IMR-90 (cell line): ENCODE measurements at regions not wholly inside any gene's neighbourhood (a gene's known extent, or its start where the extent isn't known, plus 50 kb on each side); places are given as distances from the start of the nearest gene placed in this dataset.
A peak's percentile ranks its signal among the peaks of the same experiment; 100 is the strongest.

Source experiments
- ATAC-seq: fragments of 200-7000 bp; cut with Tn5 transposase; 2 replicates; pipeline ENCODE4 v1.9.1; 2020; ENCODE audit warnings: low read depth, mild to moderate bottlenecking, moderate library complexity
- BruUV-seq: library from RNA; stranded (reverse); fragments of 400-500 nt; replicated peaks from 2 replicates; lab custom pipeline; 2021; lab: Mats Ljungman, UMichigan
- CTCF ChIA-PET: fragments of 300-600 bp; formaldehyde crosslinking; extraction: SDS; loops from one replicate; lab custom pipeline; 2021; ENCODE audit warnings: antibody characterized with exemption; lab: Yijun Ruan, JAX
- POLR2A ChIA-PET: fragments of 300-600 bp; sonication (Branson Sonifier 250); formaldehyde crosslinking; loops from one replicate; lab custom pipeline; 2022; ENCODE audit warnings: antibody characterized with exemption; ENCODE audit not compliant: unreplicated experiment; lab: Charles Lee
- DNase-seq: peaks from one replicate; pipeline ENCODE4 v3.0.0; 2013
- H2AFZ ChIP-seq: replicated peaks from 2 replicates; pipeline ENCODE3; 2013; ENCODE audit warnings: low read length, mild to moderate bottlenecking; ENCODE audit not compliant: poor library complexity
- H2AK5ac ChIP-seq: 2 replicates; pipeline ENCODE4 v1.6.1; 2013; ENCODE audit warnings: low read depth, low read length, inconsistent platforms
- H2AK9ac ChIP-seq: replicated peaks from 2 replicates; pipeline ENCODE3; 2013; ENCODE audit warnings: mild to moderate bottlenecking, low read depth, low read length, moderate library complexity; ENCODE audit not compliant: poor library complexity
- H2BK120ac ChIP-seq: 2 replicates; pipeline ENCODE4 v1.6.1; 2013; ENCODE audit warnings: low read depth, low read length, inconsistent platforms
- H2BK15ac ChIP-seq: 3 replicates; pipeline ENCODE4 v1.6.1; 2013; ENCODE audit warnings: low read depth, low read length, inconsistent platforms
- H2BK20ac ChIP-seq: 2 replicates; pipeline ENCODE4 v1.6.1; 2013; ENCODE audit warnings: low read depth, mild to moderate bottlenecking, inconsistent platforms, low read length, moderate library complexity
- H2BK5ac ChIP-seq: 2 replicates; pipeline ENCODE4 v1.6.1; 2013; ENCODE audit warnings: mild to moderate bottlenecking, low read depth, low read length, inconsistent platforms; ENCODE audit not compliant: poor library complexity, severe bottlenecking
- H3K14ac ChIP-seq: replicated peaks from 2 replicates; pipeline ENCODE4 v1.6.1; 2013; ENCODE audit warnings: low read depth, low read length, inconsistent platforms
- H3K18ac ChIP-seq: 2 replicates; pipeline ENCODE4 v1.6.1; 2013; ENCODE audit warnings: low read depth, low read length, control low read depth
- H3K23ac ChIP-seq: 2 replicates; pipeline ENCODE4 v1.6.1; 2013; ENCODE audit warnings: low read depth, low read length, inconsistent platforms
- H3K27ac ChIP-seq: 2 replicates; pipeline ENCODE4 v1.5.1; 2013; ENCODE audit warnings: mild to moderate bottlenecking, control low read depth, low read length; ENCODE audit not compliant: insufficient read depth
- H3K27me3 ChIP-seq: 2 replicates; pipeline ENCODE4 v1.6.1; 2013; ENCODE audit warnings: low read length; ENCODE audit not compliant: control insufficient read depth, insufficient read depth
- H3K36me3 ChIP-seq: 2 replicates; pipeline ENCODE4 v1.6.1; 2013; ENCODE audit warnings: low read length, mixed read lengths; ENCODE audit not compliant: control insufficient read depth, insufficient read depth
- H3K4ac ChIP-seq: 2 replicates; pipeline ENCODE4 v1.6.1; 2013; ENCODE audit warnings: low read depth, low read length, inconsistent platforms
- H3K4me1 ChIP-seq: 2 replicates; pipeline ENCODE4 v1.6.1; 2013; ENCODE audit warnings: low read length, mixed read lengths; ENCODE audit not compliant: control insufficient read depth, insufficient read depth
- H3K4me2 ChIP-seq: 2 replicates; pipeline ENCODE4 v1.6.1; 2013; ENCODE audit warnings: low read depth, mild to moderate bottlenecking, control low read depth, low read length, moderate library complexity
- H3K4me3 ChIP-seq: 2 replicates; pipeline ENCODE4 v1.5.1; 2013; ENCODE audit warnings: low read depth, mild to moderate bottlenecking, control low read depth, low read length, moderate library complexity; ENCODE audit not compliant: insufficient read depth
- H3K56ac ChIP-seq: 2 replicates; pipeline ENCODE4 v1.6.1; 2013; ENCODE audit warnings: low read length, inconsistent platforms; ENCODE audit not compliant: insufficient read depth; ENCODE audit errors: extremely low read depth
- H3K79me1 ChIP-seq, 2 experiments: 2 replicates each; pipeline ENCODE4 v1.6.1; 2013; ENCODE audit warnings: low read length in 2 of 2, inconsistent platforms in 1 of 2, low read depth in 1 of 2
- H3K9ac ChIP-seq: 2 replicates; pipeline ENCODE4 v1.6.1; 2013; ENCODE audit warnings: low read depth, low read length, control low read depth
- H3K9me1 ChIP-seq: 2 replicates; pipeline ENCODE4 v1.6.1; 2013; ENCODE audit warnings: low read length, inconsistent platforms; ENCODE audit not compliant: insufficient read depth
- H3K9me3 ChIP-seq: 2 replicates; pipeline ENCODE4 v1.6.1; 2013; ENCODE audit warnings: low read length; ENCODE audit not compliant: control insufficient read depth, insufficient read depth
- H4K20me1 ChIP-seq: 2 replicates; pipeline ENCODE4 v1.6.1; 2013; ENCODE audit warnings: low read length, inconsistent platforms; ENCODE audit not compliant: insufficient read depth
- H4K5ac ChIP-seq: 2 replicates; pipeline ENCODE4 v1.6.1; 2013; ENCODE audit warnings: mild to moderate bottlenecking, low read depth, low read length, control low read depth
- H4K8ac ChIP-seq, 2 experiments: 2 replicates each; pipeline ENCODE4 v1.6.1; 2013; ENCODE audit warnings: low read depth in 2 of 2, low read length in 2 of 2, control low read depth in 1 of 2, inconsistent platforms in 1 of 2
- H4K91ac ChIP-seq: 2 replicates; pipeline ENCODE4 v1.6.1; 2013; ENCODE audit warnings: low read depth, low read length, inconsistent platforms; ENCODE audit not compliant: insufficient read depth
- BHLHE40 ChIP-seq: fragments of 150-350 bp; IDR thresholded peaks from 2 replicates; pipeline ENCODE4 v1.6.1; 2016; ENCODE audit warnings: mild to moderate bottlenecking, low read depth, low read length
- CEBPB ChIP-seq: IDR thresholded peaks from 2 replicates; pipeline ENCODE4 v1.6.1; 2012; ENCODE audit warnings: low read depth, low read length, improper control_type of control experiment
- CHD1 ChIP-seq: IDR thresholded peaks from 2 replicates; pipeline ENCODE4 v1.6.1; 2012; ENCODE audit warnings: low read depth, low read length, improper control_type of control experiment
- FOS ChIP-seq: fragments of 150-350 bp; IDR thresholded peaks from 2 replicates; pipeline ENCODE4 v1.6.1; 2016; ENCODE audit warnings: low read depth, low read length
- MAFK ChIP-seq: IDR thresholded peaks from 2 replicates; pipeline ENCODE4 v1.6.1; 2012; ENCODE audit warnings: low read depth, low read length, improper control_type of control experiment
- MAZ ChIP-seq: IDR thresholded peaks from 2 replicates; pipeline ENCODE4 v1.6.1; 2012; ENCODE audit warnings: low read depth, mild to moderate bottlenecking, low read length, improper control_type of control experiment, moderate library complexity, borderline replicate concordance
- NFE2L2 ChIP-seq: fragments of 150-350 bp; IDR thresholded peaks from 2 replicates; pipeline ENCODE4 v1.6.1; 2016; ENCODE audit warnings: low read depth, mild to moderate bottlenecking, low read length
- POLR2A ChIP-seq: IDR thresholded peaks from 2 replicates; pipeline ENCODE4 v1.6.1; 2012; ENCODE audit warnings: mild to moderate bottlenecking, low read depth, low read length
- RAD21 ChIP-seq: IDR thresholded peaks from 2 replicates; pipeline ENCODE4 v1.6.1; 2012; ENCODE audit warnings: low read length, improper control_type of control experiment
- RCOR1 ChIP-seq: IDR thresholded peaks from 2 replicates; pipeline ENCODE4 v1.6.1; 2012; ENCODE audit warnings: mild to moderate bottlenecking, low read length, improper control_type of control experiment; ENCODE audit not compliant: insufficient replicate concordance
- RFX5 ChIP-seq: IDR thresholded peaks from 2 replicates; pipeline ENCODE4 v1.8.0; 2012; ENCODE audit warnings: low read depth, mild to moderate bottlenecking, low read length, moderate library complexity
- SMC3 ChIP-seq: fragments of 150-350 bp; IDR thresholded peaks from 2 replicates; pipeline ENCODE4 v1.6.1; 2016; ENCODE audit warnings: low read depth, mild to moderate bottlenecking, antibody characterized with exemption, low read length, moderate library complexity
- WGBS, 2 experiments: methylation state at CpG; one replicate each; pipeline versions ENCODE4 v1.1.5 to v1.1.7; 2013; ENCODE audit warnings: missing lambda C conversion rate in 2 of 2; ENCODE audit not compliant: insufficient read length in 1 of 2; ENCODE audit errors: extremely low coverage in 2 of 2; 5-methylcytosine and 5-hydroxymethylcytosine counted together
- dilution Hi-C: fragments of 300-500 bp; cut with HindIII; formaldehyde crosslinking; loops from one replicate; pipeline ENCODE4 v1.14.3; 2018; ENCODE audit warnings: low sequenced_read_pairs; ENCODE audit not compliant: unreplicated experiment
- in situ Hi-C: fragments of 300-500 bp; cut with MboI; formaldehyde crosslinking; loops from 3 replicates; pipeline ENCODE4 v1.14.3; 2019; ENCODE audit warnings: low sequenced_read_pairs, inconsistent platforms, mixed read lengths
- intact Hi-C: fragments of 100-400 bp; cut with micrococcal nuclease; formaldehyde crosslinking; loops from 2 replicates; pipeline ENCODE4 v1.10.0; 2022
- TF ChIP-seq, protein P1 (sequence below): fragments of 150-350 bp; IDR thresholded peaks from 2 replicates; pipeline ENCODE4 v1.6.1; 2016; ENCODE audit warnings: low read depth, mild to moderate bottlenecking, low read length, moderate library complexity, borderline replicate concordance
- TF ChIP-seq, protein P2 (sequence below): conservative IDR thresholded peaks from 2 replicates; pipeline ENCODE4 v1.5.1; 2012; ENCODE audit warnings: mild to moderate bottlenecking, low read depth, low read length, improper control_type of control experiment
- TF ChIP-seq, protein P3 (sequence below): fragments of 150-350 bp; IDR thresholded peaks from 2 replicates; pipeline ENCODE4 v1.6.1; 2017; ENCODE audit warnings: mild to moderate bottlenecking, antibody characterized with exemption, low read length, low read depth

DNA sequence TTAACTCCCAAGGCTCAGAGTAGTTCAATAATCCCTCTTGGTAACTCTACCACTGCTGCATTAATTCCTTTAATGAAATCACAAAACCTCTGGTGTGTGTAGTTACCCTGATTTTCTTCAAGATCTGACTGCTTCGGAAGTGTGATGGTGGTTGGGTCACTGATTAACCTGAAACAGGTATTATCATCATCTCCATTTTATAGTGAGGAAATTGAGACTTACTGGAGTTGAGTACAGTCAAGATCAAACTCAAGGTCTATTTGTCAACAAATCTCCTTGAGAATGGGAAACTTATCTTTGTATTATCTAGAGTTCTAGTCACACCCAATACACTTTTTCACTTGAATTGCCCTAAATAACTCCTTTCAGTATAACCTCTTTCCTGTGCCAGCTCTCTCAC, 233.5 kb downstream of the BTG1 start:
- Histone ChIP-seq H3K9me1 (no peaks in the 10 kb centered on the region; the same call in 1 of the 2 replicates), H3K9me3 (no peaks in the 10 kb centered on the region), H2BK20ac (no peak overlapping the region), H3K27me3 (no peaks in the 10 kb centered on the region), H4K5ac (no peak overlapping the region), H3K4me1 (peaks cover 2% of the 10 kb centered on the region; the same call in 1 of the 2 replicates), H4K20me1 (no peaks in the 10 kb centered on the region), H3K18ac (no peak overlapping the region), H2AK9ac (no peak overlapping the region), H4K91ac (no peak overlapping the region), H3K4ac (no peak overlapping the region), H3K36me3 (no peaks in the 10 kb centered on the region), H3K14ac (no peak overlapping the region), H2BK5ac (no peak overlapping the region), H2BK15ac (0 out of 3 replicates have a peak overlapping the region, but pooled peaks have one; percentile 72), H2AK5ac (no peak overlapping the region), H3K4me3 (no peak overlapping the region), H3K9ac (no peak overlapping the region), H2BK120ac (no peak overlapping the region), H3K79me1 (no peaks in the 10 kb centered on the region), H2AFZ (no peak overlapping the region), H3K56ac (no peak overlapping the region), H3K23ac (no peak overlapping the region), H4K8ac (no peak overlapping the region), H3K27ac (no peak overlapping the region), H3K4me2 (no peak overlapping the region)
- ATAC-seq (no peak), DNase-seq (no peak)
- dilution Hi-C loops: no loop called here
- ChIA-PET CTCF (interaction anchor here (1.1 kb wide), 1 partner anchor 173 kb away, joined by 3 read pairs; no protein-coding TSS in a partner anchor), POLR2A (no interaction called here)
- BruUV-seq: no TSS peak
- in situ Hi-C loops: no loop called here
- no CpG with 5 or more reads among the region's 1 CpG for WGBS, 2 experiments
- intact Hi-C loops: no loop called here
- TF ChIP-seq SMC3: no peak
- TF ChIP-seq RAD21: no peak
- no peak for TF ChIP-seq POLR2A
- no peak for TF ChIP-seq CEBPB
- TF ChIP-seq MAFK: no peak
- TF ChIP-seq BHLHE40: no peak
- TF ChIP-seq RCOR1: no peak
- no peak for TF ChIP-seq CHD1
- no peak for TF ChIP-seq FOS
- no peak for TF ChIP-seq RFX5
- TF ChIP-seq, protein P1, sequence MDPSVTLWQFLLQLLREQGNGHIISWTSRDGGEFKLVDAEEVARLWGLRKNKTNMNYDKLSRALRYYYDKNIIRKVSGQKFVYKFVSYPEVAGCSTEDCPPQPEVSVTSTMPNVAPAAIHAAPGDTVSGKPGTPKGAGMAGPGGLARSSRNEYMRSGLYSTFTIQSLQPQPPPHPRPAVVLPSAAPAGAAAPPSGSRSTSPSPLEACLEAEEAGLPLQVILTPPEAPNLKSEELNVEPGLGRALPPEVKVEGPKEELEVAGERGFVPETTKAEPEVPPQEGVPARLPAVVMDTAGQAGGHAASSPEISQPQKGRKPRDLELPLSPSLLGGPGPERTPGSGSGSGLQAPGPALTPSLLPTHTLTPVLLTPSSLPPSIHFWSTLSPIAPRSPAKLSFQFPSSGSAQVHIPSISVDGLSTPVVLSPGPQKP: no peak
- TF ChIP-seq, protein P2, sequence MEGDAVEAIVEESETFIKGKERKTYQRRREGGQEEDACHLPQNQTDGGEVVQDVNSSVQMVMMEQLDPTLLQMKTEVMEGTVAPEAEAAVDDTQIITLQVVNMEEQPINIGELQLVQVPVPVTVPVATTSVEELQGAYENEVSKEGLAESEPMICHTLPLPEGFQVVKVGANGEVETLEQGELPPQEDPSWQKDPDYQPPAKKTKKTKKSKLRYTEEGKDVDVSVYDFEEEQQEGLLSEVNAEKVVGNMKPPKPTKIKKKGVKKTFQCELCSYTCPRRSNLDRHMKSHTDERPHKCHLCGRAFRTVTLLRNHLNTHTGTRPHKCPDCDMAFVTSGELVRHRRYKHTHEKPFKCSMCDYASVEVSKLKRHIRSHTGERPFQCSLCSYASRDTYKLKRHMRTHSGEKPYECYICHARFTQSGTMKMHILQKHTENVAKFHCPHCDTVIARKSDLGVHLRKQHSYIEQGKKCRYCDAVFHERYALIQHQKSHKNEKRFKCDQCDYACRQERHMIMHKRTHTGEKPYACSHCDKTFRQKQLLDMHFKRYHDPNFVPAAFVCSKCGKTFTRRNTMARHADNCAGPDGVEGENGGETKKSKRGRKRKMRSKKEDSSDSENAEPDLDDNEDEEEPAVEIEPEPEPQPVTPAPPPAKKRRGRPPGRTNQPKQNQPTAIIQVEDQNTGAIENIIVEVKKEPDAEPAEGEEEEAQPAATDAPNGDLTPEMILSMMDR: no peak
- TF ChIP-seq NFE2L2: no peak
- TF ChIP-seq MAZ: no peak
- TF ChIP-seq, protein P3, sequence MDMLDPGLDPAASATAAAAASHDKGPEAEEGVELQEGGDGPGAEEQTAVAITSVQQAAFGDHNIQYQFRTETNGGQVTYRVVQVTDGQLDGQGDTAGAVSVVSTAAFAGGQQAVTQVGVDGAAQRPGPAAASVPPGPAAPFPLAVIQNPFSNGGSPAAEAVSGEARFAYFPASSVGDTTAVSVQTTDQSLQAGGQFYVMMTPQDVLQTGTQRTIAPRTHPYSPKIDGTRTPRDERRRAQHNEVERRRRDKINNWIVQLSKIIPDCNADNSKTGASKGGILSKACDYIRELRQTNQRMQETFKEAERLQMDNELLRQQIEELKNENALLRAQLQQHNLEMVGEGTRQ: no peak
